ELF-1 (cell line): ENCODE measurements at regions not wholly inside any gene's neighbourhood (a gene's known extent, or its start where the extent isn't known, plus 50 kb on each side); places are given as distances from the start of the nearest gene placed in this dataset.
"Not testable (repeated sequence)": the region's sequence is repeated elsewhere in the genome, so short reads cannot be mapped to it uniquely, and the experiment has no call there.

Experiments
- DNase-seq: peaks from one replicate; pipeline ENCODE4 v3.0.0-alpha.2; 2016; ENCODE audit warnings: low read depth, low spot score

DNA sequence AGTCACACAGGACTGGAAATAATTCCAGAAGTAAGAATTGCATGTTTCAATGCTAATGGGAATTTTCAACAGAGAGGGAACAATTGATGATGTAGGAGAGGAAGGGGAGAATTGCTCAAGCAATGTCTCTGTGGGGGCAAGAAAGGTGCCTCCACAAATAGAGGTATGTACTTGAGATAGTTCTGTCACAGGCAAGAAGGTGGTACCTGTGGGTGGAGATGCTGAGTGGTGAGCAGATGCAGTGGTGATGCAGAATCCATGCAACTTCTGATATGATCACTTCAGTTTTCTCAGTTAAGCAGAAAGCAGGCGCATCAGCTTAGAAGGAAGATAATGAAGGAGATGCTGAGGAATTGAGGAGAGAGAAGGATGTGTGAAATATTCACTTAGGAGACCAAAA, 55.1 kb upstream of the SEC24B start:
- DNase-seq = no peak

DNA sequence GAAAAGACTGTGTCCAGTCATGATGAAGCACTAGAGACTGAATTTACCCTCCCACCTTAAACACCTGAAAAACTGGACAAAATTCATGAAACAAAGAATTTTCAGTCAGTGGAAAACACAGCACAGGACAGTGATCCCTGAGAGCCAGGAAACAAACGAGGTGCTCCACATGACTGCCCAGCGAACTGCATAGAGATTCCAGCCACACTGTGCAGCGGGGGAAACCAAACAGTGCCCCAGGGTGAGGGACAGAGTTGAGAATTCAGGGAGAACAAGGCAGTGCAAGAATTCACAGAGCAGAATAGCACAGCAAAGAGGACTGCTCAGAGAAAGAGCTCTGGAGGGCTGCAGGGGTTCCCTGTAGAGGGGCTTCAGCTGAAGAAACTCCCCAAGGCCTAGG, 55.5 kb upstream of the SEC24B start:
- peak; percentile 54 for DNase-seq

DNA sequence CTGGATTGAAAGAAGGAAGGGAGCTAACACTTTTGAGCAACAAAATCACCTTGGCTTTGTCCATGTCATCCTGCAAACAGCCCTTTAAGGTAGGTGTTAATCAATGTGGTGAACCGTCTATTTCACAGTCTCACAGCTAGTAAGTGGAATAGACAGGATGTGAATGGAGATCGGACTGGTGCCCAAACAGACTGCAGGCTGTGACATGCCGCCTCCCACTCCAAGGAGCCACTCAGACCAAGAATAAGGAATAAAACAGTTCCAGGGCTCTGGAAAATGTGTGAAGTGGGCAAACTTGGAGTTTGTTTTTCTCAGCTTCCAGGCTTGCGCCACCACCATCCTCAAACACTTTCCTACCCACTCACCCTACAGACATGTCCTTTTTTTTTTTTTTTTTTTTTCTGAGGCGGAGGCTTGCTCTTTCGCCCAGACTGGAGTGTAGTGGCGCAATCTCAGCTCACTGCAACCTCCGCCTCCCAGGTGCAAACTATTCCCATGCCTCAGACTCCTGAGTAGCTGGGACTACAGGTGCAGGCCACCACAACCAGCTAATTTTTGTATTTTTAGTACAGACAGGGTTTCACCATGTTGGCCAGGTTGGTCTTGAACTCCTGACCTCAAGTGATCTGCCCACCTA, 57.7 kb upstream of the SEC24B start:
- no peak for DNase-seq

DNA sequence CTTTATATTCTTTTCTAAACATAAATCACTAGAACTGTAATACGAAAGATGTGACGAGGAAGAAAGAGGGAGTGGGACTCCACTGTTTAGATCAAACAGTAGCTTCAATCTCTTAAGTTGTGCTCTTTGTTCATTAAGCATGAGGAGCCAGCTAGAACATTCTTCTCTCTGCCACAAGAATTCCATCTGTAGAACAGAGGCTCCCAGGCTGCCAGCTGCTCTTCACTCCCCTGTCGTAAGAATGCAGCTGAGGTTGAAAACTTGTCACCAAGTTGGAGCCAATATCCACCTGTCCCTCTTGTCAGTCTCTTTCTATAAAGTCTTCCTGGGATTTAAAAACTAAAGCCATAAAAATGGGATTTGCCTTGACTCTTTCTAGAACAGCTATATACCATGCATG, 65.0 kb upstream of the SEC24B start:
- DNase-seq = no peak

DNA sequence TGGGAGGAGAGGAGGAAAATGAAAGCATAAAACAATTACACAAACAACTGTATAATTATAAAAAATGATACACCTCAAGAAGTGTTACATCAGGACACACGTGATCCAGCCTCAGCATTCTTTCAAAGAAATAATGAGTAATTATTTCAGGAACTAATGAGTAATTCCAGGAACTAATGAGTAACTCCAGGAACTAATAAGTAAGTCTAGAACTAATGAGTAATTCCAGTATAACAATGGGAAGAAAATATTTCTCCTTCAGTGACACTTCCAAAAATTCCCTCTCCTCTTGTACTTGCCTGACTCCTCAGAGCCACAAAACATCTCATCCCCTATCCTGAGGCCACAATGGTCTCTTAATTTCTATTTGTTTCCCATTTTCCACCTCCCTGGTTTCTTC, 63.5 kb upstream of the COL25A1 start:
- no peak for DNase-seq

DNA sequence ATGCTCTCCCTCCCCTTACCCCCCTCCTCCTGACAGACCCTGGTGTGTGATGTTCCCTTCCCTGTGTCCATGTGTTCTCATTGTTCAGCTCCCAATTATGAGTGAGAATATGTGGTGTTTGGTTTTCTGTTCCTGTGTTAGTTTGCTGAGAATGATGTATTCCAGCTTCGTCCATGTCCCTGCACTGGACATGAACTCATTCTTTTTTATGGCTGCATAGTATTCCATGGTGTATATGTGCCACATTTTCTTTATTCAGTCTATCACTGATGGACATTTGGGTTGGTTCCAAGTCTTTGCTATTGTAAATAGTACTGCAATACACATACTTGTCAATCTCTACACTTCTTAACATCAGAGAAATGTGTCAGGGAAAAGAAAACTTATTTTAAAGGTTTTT, 62.8 kb upstream of the COL25A1 start:
- not testable (repeated sequence) for DNase-seq

DNA sequence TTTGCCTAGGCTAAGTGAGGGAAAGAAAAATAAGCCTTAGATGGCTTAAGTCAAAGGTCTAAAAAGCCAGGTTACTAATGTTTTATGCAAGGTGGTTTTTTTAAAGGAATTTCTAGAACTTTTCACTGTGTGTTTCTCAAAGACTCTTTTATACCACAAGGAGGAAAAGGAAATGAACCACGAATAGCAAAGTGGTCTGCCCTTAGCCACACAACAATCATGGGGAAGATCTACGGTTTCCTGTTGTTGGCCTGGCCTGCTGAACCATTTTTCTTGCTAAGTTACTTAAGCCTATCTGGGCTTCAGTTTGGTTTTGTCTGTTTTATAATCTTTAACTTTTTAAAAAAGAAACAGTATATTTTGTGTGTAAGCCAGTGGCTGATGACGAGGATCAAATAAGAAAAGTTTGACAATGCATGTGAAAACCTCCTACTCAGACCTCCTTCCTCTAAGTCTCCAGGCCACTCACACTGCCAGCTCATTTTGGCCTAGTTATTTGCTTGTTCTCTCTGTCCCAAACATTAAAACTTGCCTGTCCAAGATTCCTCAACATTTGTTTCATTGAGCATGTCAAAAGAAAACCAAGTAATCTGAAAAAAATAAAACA, 56.7 kb upstream of the COL25A1 start:
- no peak for DNase-seq

DNA sequence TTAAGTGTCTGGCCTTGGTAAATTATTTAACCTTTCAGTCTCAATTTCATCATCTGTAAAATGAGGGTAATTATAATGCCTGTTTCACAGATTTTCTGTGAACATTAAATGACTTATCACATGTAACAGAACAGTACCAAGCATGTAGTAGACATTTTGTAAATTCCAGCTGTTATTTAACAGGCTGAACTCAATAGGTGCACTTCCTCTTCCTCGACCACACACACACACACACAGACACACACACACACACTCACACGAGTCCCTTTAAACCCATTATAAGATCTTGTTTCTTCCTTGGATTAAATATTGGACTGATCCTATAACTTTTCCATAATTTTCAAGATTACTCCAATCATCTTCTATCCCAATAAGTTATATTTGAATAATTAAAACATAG, 53.4 kb upstream of the COL25A1 start:
- DNase-seq = no peak

DNA sequence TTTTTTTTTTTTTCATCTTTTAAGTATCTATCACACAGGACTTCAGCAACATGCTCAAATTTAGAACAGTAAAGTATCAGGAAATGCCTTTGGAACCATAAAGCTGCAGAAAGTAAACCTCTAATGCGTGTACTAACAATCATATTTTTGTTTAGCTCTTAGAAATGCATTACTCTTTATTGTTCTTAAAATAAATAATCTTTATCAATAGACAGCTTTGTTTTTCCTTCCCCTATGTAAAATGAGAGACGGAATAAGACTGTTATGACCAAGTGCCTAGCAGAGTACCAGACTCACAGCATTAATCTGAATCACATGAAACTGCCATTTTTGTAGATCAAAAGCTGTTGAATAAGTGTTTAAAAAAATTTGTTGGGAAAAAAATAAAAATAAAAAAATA, 50.5 kb upstream of the COL25A1 start:
- DNase-seq = no peak
